Smooth muscle cell (in vitro differentiated cells): ENCODE measurements at regions not wholly inside any gene's neighbourhood (a gene's known extent, or its start where the extent isn't known, plus 50 kb on each side); places are given as distances from the start of the nearest gene placed in this dataset.

Experiments
- DNase-seq: peaks from one replicate; lab custom pipeline; 2025; ENCODE audit not compliant: unreplicated experiment; lab: John Stamatoyannopoulos, UW
- H2AFZ ChIP-seq: fragments of 200-600 bp; sonication (generic); 2 replicates; pipeline ENCODE4 v1.6.0; 2016; ENCODE audit warnings: antibody characterized with exemption, low read depth, mild to moderate bottlenecking
- H3F3A ChIP-seq: fragments of 200-600 bp; sonication (generic); 2 replicates; pipeline ENCODE4 v1.6.0; 2017; ENCODE audit warnings: antibody characterized with exemption, low read depth
- H3K27ac ChIP-seq: fragments of 200-600 bp; sonication (generic); 2 replicates; pipeline ENCODE4 v1.5.1; 2016; ENCODE audit warnings: low read depth, mild to moderate bottlenecking
- H3K27me3 ChIP-seq: fragments of 200-600 bp; sonication (generic); 2 replicates; pipeline ENCODE4 v1.6.1; 2016; ENCODE audit warnings: low read depth, mild to moderate bottlenecking
- H3K36me3 ChIP-seq: fragments of 200-600 bp; sonication (generic); 2 replicates; pipeline ENCODE4 v1.5.1; 2016; ENCODE audit warnings: low read depth
- H3K4me1 ChIP-seq: fragments of 200-600 bp; sonication (generic); 2 replicates; pipeline ENCODE4 v1.5.1; 2016; ENCODE audit warnings: low read depth
- H3K4me2 ChIP-seq: fragments of 200-600 bp; sonication (generic); 2 replicates; pipeline ENCODE4 v1.6.0; 2016; ENCODE audit warnings: mild to moderate bottlenecking
- H3K4me3 ChIP-seq: fragments of 200-600 bp; sonication (generic); 2 replicates; pipeline ENCODE4 v1.5.1; 2016; ENCODE audit warnings: mild to moderate bottlenecking
- H3K79me2 ChIP-seq: fragments of 200-600 bp; sonication (generic); 2 replicates; pipeline ENCODE4 v1.6.0; 2016; ENCODE audit warnings: low read depth, mild to moderate bottlenecking
- H3K9ac ChIP-seq: fragments of 200-600 bp; sonication (generic); 2 replicates; pipeline ENCODE4 v1.6.0; 2016; ENCODE audit warnings: low read depth
- H3K9me3 ChIP-seq: fragments of 200-600 bp; sonication (generic); replicated peaks from 2 replicates; pipeline ENCODE4 v1.5.1; 2016; ENCODE audit warnings: low read depth
- H4K20me1 ChIP-seq: fragments of 200-600 bp; sonication (generic); 2 replicates; pipeline ENCODE4 v1.6.0; 2016; ENCODE audit warnings: low read depth
- WGBS: methylation state at CpG from one replicate; pipeline ENCODE4 v1.1.7; 2016; ENCODE audit warnings: low lambda C conversion rate; 5-methylcytosine and 5-hydroxymethylcytosine counted together
- TF ChIP-seq, protein P1 (sequence below): fragments of 200-600 bp; sonication (generic); IDR thresholded peaks from 2 replicates; pipeline ENCODE4 v1.5.1; 2017; ENCODE audit warnings: borderline replicate concordance, mild to moderate bottlenecking, antibody characterized with exemption; ENCODE audit not compliant: insufficient read depth, poor library complexity, severe bottlenecking

DNA sequence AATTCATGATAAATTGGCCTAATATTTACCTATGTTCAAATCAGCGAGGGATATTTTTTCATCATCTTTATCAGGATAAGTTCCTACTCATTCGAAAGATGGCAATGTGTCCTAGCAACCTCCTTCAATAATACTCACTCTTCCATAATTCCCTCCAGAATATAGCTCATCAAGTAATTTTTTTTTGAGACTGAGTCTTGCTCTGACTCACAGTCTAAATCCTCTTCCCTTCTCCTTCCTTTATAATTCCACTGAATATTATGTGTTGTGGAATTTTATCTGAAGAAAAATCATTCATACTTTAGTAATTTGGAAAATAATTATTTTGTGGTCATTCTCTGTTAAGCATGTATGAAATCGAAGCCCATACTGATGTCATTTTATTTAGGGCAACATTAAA lies 663.8 kb downstream of the FLRT2 start:
- TF ChIP-seq, protein P1, sequence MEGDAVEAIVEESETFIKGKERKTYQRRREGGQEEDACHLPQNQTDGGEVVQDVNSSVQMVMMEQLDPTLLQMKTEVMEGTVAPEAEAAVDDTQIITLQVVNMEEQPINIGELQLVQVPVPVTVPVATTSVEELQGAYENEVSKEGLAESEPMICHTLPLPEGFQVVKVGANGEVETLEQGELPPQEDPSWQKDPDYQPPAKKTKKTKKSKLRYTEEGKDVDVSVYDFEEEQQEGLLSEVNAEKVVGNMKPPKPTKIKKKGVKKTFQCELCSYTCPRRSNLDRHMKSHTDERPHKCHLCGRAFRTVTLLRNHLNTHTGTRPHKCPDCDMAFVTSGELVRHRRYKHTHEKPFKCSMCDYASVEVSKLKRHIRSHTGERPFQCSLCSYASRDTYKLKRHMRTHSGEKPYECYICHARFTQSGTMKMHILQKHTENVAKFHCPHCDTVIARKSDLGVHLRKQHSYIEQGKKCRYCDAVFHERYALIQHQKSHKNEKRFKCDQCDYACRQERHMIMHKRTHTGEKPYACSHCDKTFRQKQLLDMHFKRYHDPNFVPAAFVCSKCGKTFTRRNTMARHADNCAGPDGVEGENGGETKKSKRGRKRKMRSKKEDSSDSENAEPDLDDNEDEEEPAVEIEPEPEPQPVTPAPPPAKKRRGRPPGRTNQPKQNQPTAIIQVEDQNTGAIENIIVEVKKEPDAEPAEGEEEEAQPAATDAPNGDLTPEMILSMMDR = no peak
- 95% methylated on average over 3 of the region's 3 CpGs for WGBS

GRCh38 chr14:86179980-86180379 lies 650.0 kb downstream of the FLRT2 start:
- no peaks in the 10 kb centered on the region for H3F3A ChIP-seq
- no peaks in the 10 kb centered on the region for H4K20me1 ChIP-seq
- no peaks in the 10 kb centered on the region for H3K79me2 ChIP-seq
- H3K4me3 ChIP-seq = no peak overlapping the region
- TF ChIP-seq, protein P1 = no peak
- no peak overlapping the region for H2AFZ ChIP-seq
- no peak overlapping the region for H3K27ac ChIP-seq
- no peaks in the 10 kb centered on the region for H3K36me3 ChIP-seq
- 92% methylated on average over 6 of the region's 6 CpGs for WGBS
- no peaks in the 10 kb centered on the region for H3K9me3 ChIP-seq
- DNase-seq = no peak
- no peaks in the 10 kb centered on the region for H3K4me1 ChIP-seq
- H3K27me3 ChIP-seq = no peaks in the 10 kb centered on the region
- H3K4me2 ChIP-seq = no peak overlapping the region
- H3K9ac ChIP-seq = no peak overlapping the region

More for the DNA sequence above, 663.8 kb downstream of the FLRT2 start:
- Histone ChIP-seq H3K27me3 (no peaks in the 10 kb centered on the region), H3K9me3 (no peaks in the 10 kb centered on the region), H3F3A (no peaks in the 10 kb centered on the region), H3K36me3 (no peaks in the 10 kb centered on the region), H4K20me1 (no peaks in the 10 kb centered on the region), H2AFZ (no peak overlapping the region), H3K4me3 (no peak overlapping the region), H3K4me2 (no peak overlapping the region), H3K9ac (no peak overlapping the region), H3K27ac (no peak overlapping the region), H3K4me1 (no peaks in the 10 kb centered on the region), H3K79me2 (no peaks in the 10 kb centered on the region)
- DNase-seq = no peak

- no peaks in the 10 kb centered on the region for H3K27me3 ChIP-seq
- H3K4me3 ChIP-seq = no peak overlapping the region
- H4K20me1 ChIP-seq = no peaks in the 10 kb centered on the region
- H3F3A ChIP-seq = no peaks in the 10 kb centered on the region
- H2AFZ ChIP-seq = no peak overlapping the region
- no peak for DNase-seq
- no peaks in the 10 kb centered on the region for H3K36me3 ChIP-seq
- H3K4me1 ChIP-seq = no peaks in the 10 kb centered on the region
- no peak overlapping the region for H3K4me2 ChIP-seq
- TF ChIP-seq, protein P1 = no peak
- 96% methylated on average over 7 of the region's 7 CpGs for WGBS
- H3K79me2 ChIP-seq = no peaks in the 10 kb centered on the region
- no peaks in the 10 kb centered on the region for H3K9me3 ChIP-seq
- H3K27ac ChIP-seq = no peak overlapping the region
- no peak overlapping the region for H3K9ac ChIP-seq
Measured at GRCh38 chr14:86168371-86168770, 638.4 kb downstream of the FLRT2 start.

GRCh38 chr14:86166541-86166940 lies 636.6 kb downstream of the FLRT2 start:
- WGBS = 89% methylated on average over 2 of the region's 2 CpGs
- TF ChIP-seq, protein P1 = no peak
- H3K79me2 ChIP-seq = no peaks in the 10 kb centered on the region
- DNase-seq = no peak
- H3K36me3 ChIP-seq = no peaks in the 10 kb centered on the region
- H3K9ac ChIP-seq = no peak overlapping the region
- no peaks in the 10 kb centered on the region for H3K9me3 ChIP-seq
- H3K4me2 ChIP-seq = no peak overlapping the region
- no peaks in the 10 kb centered on the region for H4K20me1 ChIP-seq
- no peak overlapping the region for H2AFZ ChIP-seq
- H3F3A ChIP-seq = no peaks in the 10 kb centered on the region
- no peaks in the 10 kb centered on the region for H3K27me3 ChIP-seq
- H3K4me1 ChIP-seq = no peaks in the 10 kb centered on the region
- H3K27ac ChIP-seq = no peak overlapping the region
- no peak overlapping the region for H3K4me3 ChIP-seq
